Stimulated activated CD4-positive, alpha-beta T cell treated with anti-CD3 and anti-CD28 coated beads, Interleukin-4, amount 100 ng/mL, for 48 hours (primary cell): ENCODE measurements at regions not wholly inside any gene's neighbourhood (a gene's known extent, or its start where the extent isn't known, plus 50 kb on each side); places are given as distances from the start of the nearest gene placed in this dataset.

ENCODE experiments used
- DNase-seq, 2 donors: peaks; one replicate each; pipeline ENCODE4 v3.0.0-alpha.2; 2020; ENCODE audit warnings: low read depth in 2 of 2

- DNase-seq = no peak
Measured at GRCh38 chr7:3233301-3233700, 67.8 kb upstream of the SDK1 start.

GRCh38 chr7:3234051-3234450 is 67.0 kb upstream of the SDK1 start:
- DNase-seq = no peak

- no peak for DNase-seq
Measured at GRCh38 chr7:3234851-3235250, 66.2 kb upstream of the SDK1 start.

GRCh38 chr7:3235322-3235721 is 65.7 kb upstream of the SDK1 start:
- DNase-seq = no peak

GRCh38 chr7:3236268-3236667 is 64.8 kb upstream of the SDK1 start:
- no peak for DNase-seq

- no peak for DNase-seq
Measured at GRCh38 chr7:3238525-3239210, 62.4 kb upstream of the SDK1 start.

- DNase-seq = no peak
Measured at GRCh38 chr7:3239291-3239691, 61.8 kb upstream of the SDK1 start.

GRCh38 chr7:3240826-3241430 is 60.1 kb upstream of the SDK1 start:
- no peak for DNase-seq

- no peak for DNase-seq
Measured at GRCh38 chr7:3241686-3242258, 59.3 kb upstream of the SDK1 start.

GRCh38 chr7:3242398-3242972 is 58.6 kb upstream of the SDK1 start:
- no peak for DNase-seq

- no peak for DNase-seq
Measured at GRCh38 chr7:3243256-3243655, 57.8 kb upstream of the SDK1 start.

- DNase-seq = no peak
Measured at GRCh38 chr7:3243680-3244079, 57.4 kb upstream of the SDK1 start.

- no peak for DNase-seq
Measured at GRCh38 chr7:3244241-3244814, 56.7 kb upstream of the SDK1 start.

- no peak for DNase-seq
Measured at GRCh38 chr7:3245077-3245476, 56.0 kb upstream of the SDK1 start.

- DNase-seq = no peak
Measured at GRCh38 chr7:3245721-3246120, 55.3 kb upstream of the SDK1 start.

- DNase-seq = no peak
Measured at GRCh38 chr7:3246127-3246526, 54.9 kb upstream of the SDK1 start.

- no peak for DNase-seq
Measured at GRCh38 chr7:3246651-3247050, 54.4 kb upstream of the SDK1 start.

- no peak for DNase-seq
Measured at GRCh38 chr7:3250725-3251124, 50.3 kb upstream of the SDK1 start.
